ENCODE measurements at regions not wholly inside any gene's neighbourhood (a gene's known extent, or its start where the extent isn't known, plus 50 kb on each side); places are given as distances from the start of the nearest gene placed in this dataset.

- H3K27me3 ChIP-seq (replicated peaks; ENCODE audit: insufficient read depth), result no peaks in the 10 kb centered on the region
- no peaks in the 10 kb centered on the region for H3K36me3 ChIP-seq (ENCODE audit: low read depth)
- H3K4me2 ChIP-seq (ENCODE audit: unreplicated experiment), result no peak overlapping the region
- H3F3A ChIP-seq (ENCODE audit: insufficient read depth), result no peaks in the 10 kb centered on the region
- no peak overlapping the region for H3K9ac ChIP-seq
- no peaks in the 10 kb centered on the region for H3K9me3 ChIP-seq (ENCODE audit: low read depth)
- H3K4me1 ChIP-seq (ENCODE audit: insufficient read depth), result no peaks in the 10 kb centered on the region
- H4K20me1 ChIP-seq (ENCODE audit: insufficient read depth), result no peaks in the 10 kb centered on the region
- H2AFZ ChIP-seq, result no peak overlapping the region
- no peak for DNase-seq
- H3K27ac ChIP-seq, result no peak overlapping the region
- TF ChIP-seq EZH2 (IDR thresholded peaks at IDR 0.05; ENCODE audit: insufficient read depth, poor library complexity, severe bottlenecking) (no peak), EZH2phosphoT487 (IDR thresholded peaks at IDR 0.05; ENCODE audit: insufficient read depth, low read depth) (no peak)
- no peak overlapping the region for H3K4me3 ChIP-seq
- 31 to 35% methylated on average over 2 of the region's 2 CpGs for WGBS, 2 experiments (ENCODE audit: low coverage in 1 of 2, low lambda C conversion rate in 2 of 2, missing lambda C conversion rate in 2 of 2)
- H3K9me2 ChIP-seq (ENCODE audit: insufficient read depth), result no peaks in the 10 kb centered on the region
- no peaks in the 10 kb centered on the region for H3K79me2 ChIP-seq (ENCODE audit: insufficient read depth)
- in situ Hi-C loops (cut with MboI), result no loop called here
Measured at GRCh38 chr13:97640268-97640667, 206.3 kb downstream of the RAP2A start.

GRCh38 chr13:97648171-97648880 is 214.4 kb downstream of the RAP2A start:
- Histone ChIP-seq H3K4me2 (ENCODE audit: unreplicated experiment) (no peak overlapping the region), H3K79me2 (ENCODE audit: insufficient read depth) (no peaks in the 10 kb centered on the region), H3K27me3 (replicated peaks; ENCODE audit: insufficient read depth) (no peaks in the 10 kb centered on the region), H2AFZ (no peak overlapping the region), H3K9me2 (ENCODE audit: insufficient read depth) (no peaks in the 10 kb centered on the region), H3K27ac (no peak overlapping the region), H3K4me3 (no peak overlapping the region), H3F3A (ENCODE audit: insufficient read depth) (no peaks in the 10 kb centered on the region), H3K9ac (no peak overlapping the region), H3K9me3 (ENCODE audit: low read depth) (no peaks in the 10 kb centered on the region), H3K36me3 (ENCODE audit: low read depth) (no peaks in the 10 kb centered on the region), H4K20me1 (ENCODE audit: insufficient read depth) (no peaks in the 10 kb centered on the region), H3K4me1 (ENCODE audit: insufficient read depth) (no peaks in the 10 kb centered on the region)
- DNase-seq, result no peak
- TF ChIP-seq EZH2phosphoT487 (IDR thresholded peaks at IDR 0.05; ENCODE audit: insufficient read depth, low read depth), result no peak
- TF ChIP-seq EZH2 (IDR thresholded peaks at IDR 0.05; ENCODE audit: insufficient read depth, poor library complexity, severe bottlenecking), result no peak
- in situ Hi-C loops (cut with MboI), result no loop called here
- WGBS, 2 experiments (ENCODE audit: low coverage in 1 of 2, low lambda C conversion rate in 2 of 2, missing lambda C conversion rate in 2 of 2), result 71 to 72% methylated on average over 14 of the region's 14 CpGs

- no peaks in the 10 kb centered on the region for H4K20me1 ChIP-seq (ENCODE audit: insufficient read depth)
- no peak overlapping the region for H2AFZ ChIP-seq
- in situ Hi-C loops (cut with MboI), result no loop called here
- no peak for DNase-seq
- no peak overlapping the region for H3K27ac ChIP-seq
- no peaks in the 10 kb centered on the region for H3K9me2 ChIP-seq (ENCODE audit: insufficient read depth)
- TF ChIP-seq EZH2 (IDR thresholded peaks at IDR 0.05; ENCODE audit: insufficient read depth, poor library complexity, severe bottlenecking) (no peak), EZH2phosphoT487 (IDR thresholded peaks at IDR 0.05; ENCODE audit: insufficient read depth, low read depth) (no peak)
- H3K4me1 ChIP-seq (ENCODE audit: insufficient read depth), result no peaks in the 10 kb centered on the region
- no peaks in the 10 kb centered on the region for H3F3A ChIP-seq (ENCODE audit: insufficient read depth)
- H3K36me3 ChIP-seq (ENCODE audit: low read depth), result no peaks in the 10 kb centered on the region
- no peak overlapping the region for H3K9ac ChIP-seq
- H3K9me3 ChIP-seq (ENCODE audit: low read depth), result no peaks in the 10 kb centered on the region
- no peaks in the 10 kb centered on the region for H3K27me3 ChIP-seq (replicated peaks; ENCODE audit: insufficient read depth)
- no peak overlapping the region for H3K4me2 ChIP-seq (ENCODE audit: unreplicated experiment)
- no peaks in the 10 kb centered on the region for H3K79me2 ChIP-seq (ENCODE audit: insufficient read depth)
- no peak overlapping the region for H3K4me3 ChIP-seq
Measured at GRCh38 chr13:97648881-97649224, 214.9 kb downstream of the RAP2A start.

- 28% methylated on average over 17 of the region's 17 CpGs for WGBS, 2 experiments (ENCODE audit: low coverage in 1 of 2, low lambda C conversion rate in 2 of 2, missing lambda C conversion rate in 2 of 2)
- no peaks in the 10 kb centered on the region for H3K9me3 ChIP-seq (ENCODE audit: low read depth)
- no peak overlapping the region for H3K9ac ChIP-seq
- H3K4me3 ChIP-seq, result no peak overlapping the region
- no peaks in the 10 kb centered on the region for H3K9me2 ChIP-seq (ENCODE audit: insufficient read depth)
- no peak overlapping the region for H2AFZ ChIP-seq
- H3K4me1 ChIP-seq (ENCODE audit: insufficient read depth), result no peaks in the 10 kb centered on the region
- no peaks in the 10 kb centered on the region; the same call in 1 of the 2 replicates for H3K27me3 ChIP-seq (replicated peaks; ENCODE audit: insufficient read depth)
- H4K20me1 ChIP-seq (ENCODE audit: insufficient read depth), result no peaks in the 10 kb centered on the region
- H3K4me2 ChIP-seq (ENCODE audit: unreplicated experiment), result no peak overlapping the region
- no peak overlapping the region for H3K27ac ChIP-seq
- in situ Hi-C loops (cut with MboI), result no loop called here
- TF ChIP-seq EZH2 (IDR thresholded peaks at IDR 0.05; ENCODE audit: insufficient read depth, poor library complexity, severe bottlenecking), result no peak
- no peak for TF ChIP-seq EZH2phosphoT487 (IDR thresholded peaks at IDR 0.05; ENCODE audit: insufficient read depth, low read depth)
- H3F3A ChIP-seq (ENCODE audit: insufficient read depth), result no peaks in the 10 kb centered on the region
- H3K79me2 ChIP-seq (ENCODE audit: insufficient read depth), result no peaks in the 10 kb centered on the region
- H3K36me3 ChIP-seq (ENCODE audit: low read depth), result no peaks in the 10 kb centered on the region
- DNase-seq, result peak; percentile 45
Measured at GRCh38 chr13:97653443-97654140, 219.6 kb downstream of the RAP2A start.
